Astrocyte (in vitro differentiated cells and primary cell): ENCODE measurements at regions not wholly inside any gene's neighbourhood (a gene's known extent, or its start where the extent isn't known, plus 50 kb on each side); places are given as distances from the start of the nearest gene placed in this dataset.

Experiments
- DNase-seq: peaks from one replicate; pipeline ENCODE4 v3.0.0-alpha.2; 2010; ENCODE audit warnings: low read depth
- FAIRE-seq: peaks from 2 replicates; lab custom pipeline; 2011; peaks lifted over from hg19 to GRCh38; lab: Jason Lieb, UNC
- H2AFZ ChIP-seq: 2 replicates; pipeline ENCODE4 v1.6.0; 2012; ENCODE audit warnings: low read depth, low read length, inconsistent platforms
- H3K27ac ChIP-seq: 2 replicates; pipeline ENCODE4 v1.5.1; 2011; ENCODE audit warnings: low read depth, low read length, inconsistent platforms
- H3K27me3 ChIP-seq: 2 replicates; pipeline ENCODE4 v1.6.0; 2011; ENCODE audit warnings: low read length, inconsistent platforms; ENCODE audit not compliant: insufficient read depth
- H3K36me3 ChIP-seq: 2 replicates; pipeline ENCODE4 v1.5.1; 2011; ENCODE audit warnings: low read length, inconsistent platforms; ENCODE audit not compliant: insufficient read depth
- H3K4me1 ChIP-seq: 2 replicates; pipeline ENCODE4 v1.5.1; 2011; ENCODE audit warnings: low read length, inconsistent platforms; ENCODE audit not compliant: insufficient read depth
- H3K4me2 ChIP-seq: 2 replicates; pipeline ENCODE4 v1.6.0; 2012; ENCODE audit warnings: low read length, inconsistent platforms
- H3K4me3 ChIP-seq: 2 replicates; pipeline ENCODE4 v1.5.1; 2011; ENCODE audit warnings: low read depth, mild to moderate bottlenecking, low read length, inconsistent platforms; ENCODE audit not compliant: insufficient read depth
- H3K79me2 ChIP-seq: 2 replicates; pipeline ENCODE4 v1.6.0; 2012; ENCODE audit warnings: mild to moderate bottlenecking, low read length, inconsistent platforms; ENCODE audit not compliant: insufficient read depth
- H3K9ac ChIP-seq: 2 replicates; pipeline ENCODE4 v1.6.0; 2012; ENCODE audit warnings: mild to moderate bottlenecking, low read length, inconsistent platforms
- H3K9me3 ChIP-seq: 2 replicates; pipeline ENCODE4 v1.5.1; 2012; ENCODE audit warnings: low read depth, mild to moderate bottlenecking, low read length, inconsistent platforms; ENCODE audit not compliant: insufficient read depth
- H4K20me1 ChIP-seq: 2 replicates; pipeline ENCODE4 v1.6.0; 2012; ENCODE audit warnings: low read length, inconsistent platforms; ENCODE audit not compliant: insufficient read depth
- H3K27ac Mint-ChIP-seq: one replicate; pipeline ENCODE4 v1.8.0; 2021; ENCODE audit warnings: mild to moderate bottlenecking, mixed read lengths; ENCODE audit not compliant: unreplicated experiment
- H3K27me3 Mint-ChIP-seq: one replicate; pipeline ENCODE4 v1.8.0; 2021; ENCODE audit warnings: low read depth, mixed read lengths; ENCODE audit not compliant: unreplicated experiment
- H3K36me3 Mint-ChIP-seq: one replicate; pipeline ENCODE4 v1.8.0; 2021; ENCODE audit warnings: low read depth, mixed read lengths; ENCODE audit not compliant: unreplicated experiment
- H3K4me1 Mint-ChIP-seq: one replicate; pipeline ENCODE4 v1.8.0; 2021; ENCODE audit warnings: low read depth, mixed read lengths; ENCODE audit not compliant: unreplicated experiment
- H3K4me3 Mint-ChIP-seq: one replicate; pipeline ENCODE4 v1.8.0; 2021; ENCODE audit warnings: mild to moderate bottlenecking, moderate library complexity, mixed read lengths; ENCODE audit not compliant: unreplicated experiment
- H3K9me3 Mint-ChIP-seq: one replicate; pipeline ENCODE4 v1.8.0; 2021; ENCODE audit warnings: mild to moderate bottlenecking, mixed read lengths; ENCODE audit not compliant: unreplicated experiment
- EZH2 ChIP-seq: IDR thresholded peaks from 2 replicates; pipeline ENCODE4 v1.6.1; 2012; ENCODE audit warnings: mild to moderate bottlenecking, low read length, inconsistent platforms; ENCODE audit not compliant: insufficient read depth
- TF ChIP-seq, protein P1 (sequence below): IDR thresholded peaks from 2 replicates; pipeline ENCODE4 v1.5.1; 2011; ENCODE audit warnings: low read depth, mild to moderate bottlenecking, inconsistent platforms, low read length, moderate library complexity; ENCODE audit not compliant: insufficient read depth

DNA sequence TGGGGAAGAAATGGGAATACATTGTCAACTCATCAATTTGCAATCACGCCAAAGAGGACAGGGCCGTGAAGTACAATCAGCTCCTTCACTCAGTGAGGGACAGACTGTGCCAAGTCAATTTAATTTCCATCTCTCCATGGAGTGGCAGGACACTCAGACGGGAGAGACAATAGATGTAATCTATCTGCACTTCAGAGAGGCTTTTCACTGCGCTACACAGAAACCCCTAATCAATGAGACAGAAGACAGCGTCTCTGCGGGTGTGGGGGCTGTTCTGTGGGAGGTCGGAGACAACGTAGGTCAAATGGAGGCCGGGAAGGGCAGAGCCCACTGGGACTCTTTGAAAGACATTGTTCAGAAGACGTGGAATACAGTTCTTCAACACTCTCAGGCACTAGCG lies 541.0 kb upstream of the ADARB2 start:
- H2AFZ ChIP-seq = no peak overlapping the region
- no peaks in the 10 kb centered on the region for H4K20me1 ChIP-seq
- DNase-seq (no peak), FAIRE-seq (no peak)
- Mint-ChIP-seq H3K4me1 (peaks cover 6% of the 10 kb centered on the region), H3K27me3 (no peaks in the 10 kb centered on the region), H3K9me3 (no peaks in the 10 kb centered on the region), H3K36me3 (no peaks in the 10 kb centered on the region), H3K4me3 (no peak overlapping the region), H3K27ac (no peak overlapping the region)
- no peaks in the 10 kb centered on the region for H3K36me3 ChIP-seq
- no peaks in the 10 kb centered on the region for H3K27me3 ChIP-seq
- no peaks in the 10 kb centered on the region for H3K79me2 ChIP-seq
- no peak overlapping the region for H3K4me2 ChIP-seq
- no peaks in the 10 kb centered on the region for H3K4me1 ChIP-seq
- no peak overlapping the region for H3K27ac ChIP-seq
- H3K9ac ChIP-seq = no peak overlapping the region
- TF ChIP-seq, protein P1, sequence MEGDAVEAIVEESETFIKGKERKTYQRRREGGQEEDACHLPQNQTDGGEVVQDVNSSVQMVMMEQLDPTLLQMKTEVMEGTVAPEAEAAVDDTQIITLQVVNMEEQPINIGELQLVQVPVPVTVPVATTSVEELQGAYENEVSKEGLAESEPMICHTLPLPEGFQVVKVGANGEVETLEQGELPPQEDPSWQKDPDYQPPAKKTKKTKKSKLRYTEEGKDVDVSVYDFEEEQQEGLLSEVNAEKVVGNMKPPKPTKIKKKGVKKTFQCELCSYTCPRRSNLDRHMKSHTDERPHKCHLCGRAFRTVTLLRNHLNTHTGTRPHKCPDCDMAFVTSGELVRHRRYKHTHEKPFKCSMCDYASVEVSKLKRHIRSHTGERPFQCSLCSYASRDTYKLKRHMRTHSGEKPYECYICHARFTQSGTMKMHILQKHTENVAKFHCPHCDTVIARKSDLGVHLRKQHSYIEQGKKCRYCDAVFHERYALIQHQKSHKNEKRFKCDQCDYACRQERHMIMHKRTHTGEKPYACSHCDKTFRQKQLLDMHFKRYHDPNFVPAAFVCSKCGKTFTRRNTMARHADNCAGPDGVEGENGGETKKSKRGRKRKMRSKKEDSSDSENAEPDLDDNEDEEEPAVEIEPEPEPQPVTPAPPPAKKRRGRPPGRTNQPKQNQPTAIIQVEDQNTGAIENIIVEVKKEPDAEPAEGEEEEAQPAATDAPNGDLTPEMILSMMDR = no peak
- no peak for TF ChIP-seq EZH2
- no peak overlapping the region for H3K4me3 ChIP-seq
- no peaks in the 10 kb centered on the region for H3K9me3 ChIP-seq

DNA sequence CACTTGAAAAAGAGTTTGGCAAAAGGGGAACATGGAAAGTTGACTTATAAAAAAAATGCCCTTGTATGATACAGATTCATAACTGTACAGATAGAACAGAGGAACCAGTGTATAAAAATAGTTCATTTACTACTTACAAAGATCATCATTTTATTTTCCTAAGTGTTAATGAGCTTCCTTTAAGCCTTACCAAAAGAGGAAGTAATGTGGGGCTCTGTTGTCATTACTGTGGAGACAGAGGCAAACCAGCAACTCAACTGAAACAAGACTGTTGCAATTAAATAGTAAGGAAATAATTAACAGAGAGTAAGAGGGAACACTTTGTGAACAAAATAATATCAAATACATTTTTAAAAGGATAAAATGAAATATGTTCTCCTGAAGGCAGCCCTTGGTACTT lies 526.2 kb upstream of the ADARB2 start:
- Mint-ChIP-seq H3K36me3 (no peaks in the 10 kb centered on the region), H3K27ac (no peak overlapping the region), H3K27me3 (peaks cover 7% of the 10 kb centered on the region), H3K9me3 (peaks cover 6% of the 10 kb centered on the region), H3K4me3 (no peak overlapping the region), H3K4me1 (peaks cover 8% of the 10 kb centered on the region)
- H3K27ac ChIP-seq = no peak overlapping the region
- H2AFZ ChIP-seq = no peak overlapping the region
- H3K36me3 ChIP-seq = no peaks in the 10 kb centered on the region
- DNase-seq (no peak), FAIRE-seq (no peak)
- peaks cover 5% of the 10 kb centered on the region for H3K9me3 ChIP-seq
- H3K9ac ChIP-seq = no peak overlapping the region
- H3K4me1 ChIP-seq = no peaks in the 10 kb centered on the region
- no peak for TF ChIP-seq EZH2
- TF ChIP-seq, protein P1 = no peak
- no peaks in the 10 kb centered on the region for H4K20me1 ChIP-seq
- no peaks in the 10 kb centered on the region for H3K79me2 ChIP-seq
- H3K4me3 ChIP-seq = no peak overlapping the region
- no peaks in the 10 kb centered on the region for H3K27me3 ChIP-seq
- H3K4me2 ChIP-seq = no peak overlapping the region

DNA sequence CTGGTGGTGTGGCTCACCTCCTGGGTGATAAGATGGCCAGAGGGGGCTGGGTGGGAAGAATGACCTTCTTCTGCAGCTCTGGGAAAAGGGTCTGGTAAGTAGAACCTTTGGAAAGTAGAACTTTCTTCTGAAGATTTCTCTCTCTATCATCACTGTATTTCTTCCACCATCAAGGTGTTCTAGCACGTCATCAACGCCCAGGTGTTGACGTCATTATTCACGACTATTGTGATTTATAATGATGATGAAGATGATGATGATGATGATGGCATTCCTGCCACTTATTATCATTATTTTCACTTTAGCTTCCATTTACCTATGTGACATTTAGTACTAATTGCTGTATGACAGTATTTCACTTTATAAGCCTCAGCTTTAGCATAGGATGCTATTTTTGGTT lies 525.6 kb upstream of the ADARB2 start:
- no peak overlapping the region for H2AFZ ChIP-seq
- no peaks in the 10 kb centered on the region for H3K27me3 ChIP-seq
- no peaks in the 10 kb centered on the region for H3K36me3 ChIP-seq
- no peak overlapping the region for H3K9ac ChIP-seq
- Mint-ChIP-seq H3K9me3 (peaks cover 7% of the 10 kb centered on the region), H3K4me1 (peaks cover under 1% of the 10 kb centered on the region), H3K27me3 (peaks cover 7% of the 10 kb centered on the region), H3K36me3 (no peaks in the 10 kb centered on the region), H3K27ac (no peak overlapping the region), H3K4me3 (no peak overlapping the region)
- peaks cover 5% of the 10 kb centered on the region for H3K9me3 ChIP-seq
- DNase-seq (no peak), FAIRE-seq (no peak)
- H3K27ac ChIP-seq = no peak overlapping the region
- TF ChIP-seq, protein P1 = no peak
- no peak for TF ChIP-seq EZH2
- H3K4me3 ChIP-seq = no peak overlapping the region
- H3K79me2 ChIP-seq = no peaks in the 10 kb centered on the region
- no peak overlapping the region for H3K4me2 ChIP-seq
- H3K4me1 ChIP-seq = no peaks in the 10 kb centered on the region
- no peaks in the 10 kb centered on the region for H4K20me1 ChIP-seq
